Psoas muscle (tissue), 7 donors: ENCODE measurements at regions not wholly inside any gene's neighbourhood (a gene's known extent, or its start where the extent isn't known, plus 50 kb on each side); places are given as distances from the start of the nearest gene placed in this dataset.

Source experiments
- ATAC-seq, 4 donors: fragments of 200-7000 bp; cut with Tn5 transposase; one replicate each; pipeline ENCODE4 v1.9.1; 2020; ENCODE audit warnings: moderate library complexity in 3 of 4, mild to moderate bottlenecking in 2 of 4
- DNase-seq, 2 donors: peaks; one replicate each; pipeline ENCODE4 v3.0.0-alpha.2; 2020
- H3K27ac ChIP-seq: fragments of 200-600 bp; one replicate; pipeline ENCODE4 v1.8.0; 2022
- H3K27me3 ChIP-seq, 3 donors: fragments of 200-600 bp in 1 of 3; one replicate each; pipeline versions ENCODE4 v1.6.1 to v1.8.0; 2013 to 2022; ENCODE audit warnings: low read length in 2 of 3, mild to moderate bottlenecking in 2 of 3, moderate library complexity in 1 of 3; ENCODE audit not compliant: insufficient read depth in 3 of 3
- H3K36me3 ChIP-seq, 2 donors: fragments of 200-600 bp in 1 of 2; one replicate each; pipeline versions ENCODE4 v1.6.1 to v1.8.0; 2013 to 2022; ENCODE audit warnings: low read depth in 1 of 2, mild to moderate bottlenecking in 1 of 2, moderate library complexity in 1 of 2; ENCODE audit not compliant: insufficient read depth in 1 of 2
- H3K4me1 ChIP-seq: fragments of 200-600 bp; one replicate; pipeline ENCODE4 v1.8.0; 2022
- H3K4me3 ChIP-seq: fragments of 200-600 bp; one replicate; pipeline ENCODE4 v1.8.0; 2022; ENCODE audit warnings: mild to moderate bottlenecking
- H3K9me3 ChIP-seq: fragments of 200-600 bp; one replicate; pipeline ENCODE4 v1.8.0; 2022
- CTCF ChIP-seq: fragments of 200-600 bp; IDR thresholded peaks from one replicate; pipeline ENCODE4 v1.8.0; 2022; ENCODE audit warnings: antibody characterized with exemption
- WGBS, 3 donors: extraction: QIAGEN DNeasy Blood & Tissue Kit; methylation state at CpG; one replicate each; pipeline versions ENCODE4 v1.1.6 to v1.1.7; 2013; 5-methylcytosine and 5-hydroxymethylcytosine counted together
- intact Hi-C, 2 donors: fragments of 100-400 bp; cut with DNase I; formaldehyde crosslinking; loops; one replicate each; pipeline versions ENCODE4 v1.11.0 to v1.14.2; 2022
- donor health status: healthy with polysubstance abuse.
- donor health status: DM: no; HTN: no; CAD: no; lungs with moderate emphysema.
- donor health status: Bipolar disorder and iron deficiency.
- donor health status: healthy.
- donor health status: DM: yes; HTN: yes; CAD: no.
- donor health status: DM: no; HTN: no; CAD: no.
- donor health status: DM: yes; HTN: yes; CAD: no.

- Histone ChIP-seq H3K27ac (no peak overlapping the region), H3K4me1 (no peaks in the 10 kb centered on the region), H3K36me3 (no peaks in the 10 kb centered on the region), H3K27me3 (no peaks in the 10 kb centered on the region), H3K9me3 (no peaks in the 10 kb centered on the region), H3K4me3 (no peak overlapping the region)
- 62 to 63% (median 63%) methylated on average over 5 of the region's 5 CpGs for WGBS, 3 donors
- intact Hi-C loops, result no loop called here
- TF ChIP-seq CTCF, result no peak
- ATAC-seq (no peak), DNase-seq (no peak)
Measured at GRCh38 chr9:7534211-7534935, 265.2 kb downstream of the DMAC1 start.

- Histone ChIP-seq H3K9me3 (no peaks in the 10 kb centered on the region), H3K4me3 (no peak overlapping the region), H3K27ac (no peak overlapping the region), H3K4me1 (no peaks in the 10 kb centered on the region), H3K27me3 (no peaks in the 10 kb centered on the region), H3K36me3 (no peaks in the 10 kb centered on the region)
- 93 to 100% (median 94%) methylated on average over 6 of the region's 6 CpGs for WGBS, 3 donors
- ATAC-seq (no peak), DNase-seq (no peak)
- intact Hi-C loops, result no loop called here
- no peak for TF ChIP-seq CTCF
Measured at GRCh38 chr9:7533376-7534090, 266.0 kb downstream of the DMAC1 start.

- no peaks in the 10 kb centered on the region for H3K36me3 ChIP-seq
- no peaks in the 10 kb centered on the region for H3K27me3 ChIP-seq
- no peak overlapping the region for H3K4me3 ChIP-seq
- H3K4me1 ChIP-seq, result no peaks in the 10 kb centered on the region
- ATAC-seq (no peak), DNase-seq (no peak)
- TF ChIP-seq CTCF, result no peak
- intact Hi-C loops, result no loop called here
- H3K9me3 ChIP-seq, result no peaks in the 10 kb centered on the region
- 60 to 79% (median 63%) methylated on average over 5 of the region's 5 CpGs for WGBS, 3 donors
- no peak overlapping the region for H3K27ac ChIP-seq
Measured at GRCh38 chr9:7523426-7524043, 276.0 kb downstream of the DMAC1 start.

GRCh38 chr9:7520396-7520795 is 279.2 kb downstream of the DMAC1 start:
- no peak for ATAC-seq
- no peaks in the 10 kb centered on the region for H3K36me3 ChIP-seq
- intact Hi-C loops, result no loop called here
- no peaks in the 10 kb centered on the region for H3K9me3 ChIP-seq
- DNase-seq, result no peak
- no peaks in the 10 kb centered on the region for H3K27me3 ChIP-seq
- TF ChIP-seq CTCF, result no peak
- no peaks in the 10 kb centered on the region for H3K4me1 ChIP-seq
- WGBS, 3 donors, result 59 to 64% (median 60%) methylated on average over 5 of the region's 5 CpGs
- H3K27ac ChIP-seq, result no peak overlapping the region
- H3K4me3 ChIP-seq, result no peak overlapping the region
